IMR-90 (cell line): ENCODE measurements at regions not wholly inside any gene's neighbourhood (a gene's known extent, or its start where the extent isn't known, plus 50 kb on each side); places are given as distances from the start of the nearest gene placed in this dataset.

Experiments used
- CHD1 ChIP-seq: IDR thresholded peaks from 2 replicates; pipeline ENCODE4 v1.6.1; 2012; ENCODE audit warnings: low read depth, low read length, improper control_type of control experiment
- MAFK ChIP-seq: IDR thresholded peaks from 2 replicates; pipeline ENCODE4 v1.6.1; 2012; ENCODE audit warnings: low read depth, low read length, improper control_type of control experiment
- POLR2A ChIP-seq: IDR thresholded peaks from 2 replicates; pipeline ENCODE4 v1.6.1; 2012; ENCODE audit warnings: mild to moderate bottlenecking, low read depth, low read length
- RFX5 ChIP-seq: IDR thresholded peaks from 2 replicates; pipeline ENCODE4 v1.8.0; 2012; ENCODE audit warnings: low read depth, mild to moderate bottlenecking, low read length, moderate library complexity
- TF ChIP-seq, protein P1 (sequence below): conservative IDR thresholded peaks from 2 replicates; pipeline ENCODE4 v1.5.1; 2012; ENCODE audit warnings: mild to moderate bottlenecking, low read depth, low read length, improper control_type of control experiment
- TF ChIP-seq, protein P2 (sequence below): fragments of 150-350 bp; IDR thresholded peaks from 2 replicates; pipeline ENCODE4 v1.6.1; 2016; ENCODE audit warnings: low read depth, mild to moderate bottlenecking, low read length, moderate library complexity, borderline replicate concordance
- TF ChIP-seq, protein P3 (sequence below): fragments of 150-350 bp; IDR thresholded peaks from 2 replicates; pipeline ENCODE4 v1.6.1; 2017; ENCODE audit warnings: mild to moderate bottlenecking, antibody characterized with exemption, low read length, low read depth

DNA sequence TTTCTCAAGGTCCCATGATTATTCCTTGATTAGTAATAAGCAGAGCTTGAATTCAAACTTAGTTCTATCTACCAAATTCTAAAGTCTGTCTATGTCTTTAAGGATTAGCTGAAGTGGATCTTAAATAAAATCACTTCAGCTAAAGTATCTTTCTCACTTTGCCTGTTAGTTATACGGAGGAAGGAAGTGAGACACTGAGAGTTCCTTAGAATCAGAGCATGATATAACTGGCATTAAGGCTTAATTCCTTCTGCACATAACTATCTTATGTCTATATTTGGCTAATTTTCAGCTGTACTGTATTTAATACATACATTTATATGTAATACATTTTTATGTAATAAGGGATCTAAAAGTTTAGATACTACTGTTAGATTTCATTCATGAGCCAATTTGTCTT is 491.1 kb upstream of the GHITM start:
- TF ChIP-seq, protein P1, sequence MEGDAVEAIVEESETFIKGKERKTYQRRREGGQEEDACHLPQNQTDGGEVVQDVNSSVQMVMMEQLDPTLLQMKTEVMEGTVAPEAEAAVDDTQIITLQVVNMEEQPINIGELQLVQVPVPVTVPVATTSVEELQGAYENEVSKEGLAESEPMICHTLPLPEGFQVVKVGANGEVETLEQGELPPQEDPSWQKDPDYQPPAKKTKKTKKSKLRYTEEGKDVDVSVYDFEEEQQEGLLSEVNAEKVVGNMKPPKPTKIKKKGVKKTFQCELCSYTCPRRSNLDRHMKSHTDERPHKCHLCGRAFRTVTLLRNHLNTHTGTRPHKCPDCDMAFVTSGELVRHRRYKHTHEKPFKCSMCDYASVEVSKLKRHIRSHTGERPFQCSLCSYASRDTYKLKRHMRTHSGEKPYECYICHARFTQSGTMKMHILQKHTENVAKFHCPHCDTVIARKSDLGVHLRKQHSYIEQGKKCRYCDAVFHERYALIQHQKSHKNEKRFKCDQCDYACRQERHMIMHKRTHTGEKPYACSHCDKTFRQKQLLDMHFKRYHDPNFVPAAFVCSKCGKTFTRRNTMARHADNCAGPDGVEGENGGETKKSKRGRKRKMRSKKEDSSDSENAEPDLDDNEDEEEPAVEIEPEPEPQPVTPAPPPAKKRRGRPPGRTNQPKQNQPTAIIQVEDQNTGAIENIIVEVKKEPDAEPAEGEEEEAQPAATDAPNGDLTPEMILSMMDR: no peak
- TF ChIP-seq POLR2A (no peak), CHD1 (no peak), RFX5 (no peak), MAFK (no peak)
- TF ChIP-seq, protein P2, sequence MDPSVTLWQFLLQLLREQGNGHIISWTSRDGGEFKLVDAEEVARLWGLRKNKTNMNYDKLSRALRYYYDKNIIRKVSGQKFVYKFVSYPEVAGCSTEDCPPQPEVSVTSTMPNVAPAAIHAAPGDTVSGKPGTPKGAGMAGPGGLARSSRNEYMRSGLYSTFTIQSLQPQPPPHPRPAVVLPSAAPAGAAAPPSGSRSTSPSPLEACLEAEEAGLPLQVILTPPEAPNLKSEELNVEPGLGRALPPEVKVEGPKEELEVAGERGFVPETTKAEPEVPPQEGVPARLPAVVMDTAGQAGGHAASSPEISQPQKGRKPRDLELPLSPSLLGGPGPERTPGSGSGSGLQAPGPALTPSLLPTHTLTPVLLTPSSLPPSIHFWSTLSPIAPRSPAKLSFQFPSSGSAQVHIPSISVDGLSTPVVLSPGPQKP: no peak
- TF ChIP-seq, protein P3, sequence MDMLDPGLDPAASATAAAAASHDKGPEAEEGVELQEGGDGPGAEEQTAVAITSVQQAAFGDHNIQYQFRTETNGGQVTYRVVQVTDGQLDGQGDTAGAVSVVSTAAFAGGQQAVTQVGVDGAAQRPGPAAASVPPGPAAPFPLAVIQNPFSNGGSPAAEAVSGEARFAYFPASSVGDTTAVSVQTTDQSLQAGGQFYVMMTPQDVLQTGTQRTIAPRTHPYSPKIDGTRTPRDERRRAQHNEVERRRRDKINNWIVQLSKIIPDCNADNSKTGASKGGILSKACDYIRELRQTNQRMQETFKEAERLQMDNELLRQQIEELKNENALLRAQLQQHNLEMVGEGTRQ: no peak
